HUDEP-2 (cell line): ENCODE measurements at regions not wholly inside any gene's neighbourhood (a gene's known extent, or its start where the extent isn't known, plus 50 kb on each side); places are given as distances from the start of the nearest gene placed in this dataset.
"Not testable (repeated sequence)": the region's sequence is repeated elsewhere in the genome, so short reads cannot be mapped to it uniquely, and the experiment has no call there.

Source experiments
- DNase-seq, 76 experiments: peaks; one replicate each; lab custom pipeline; 2025; ENCODE audit not compliant: unreplicated experiment in 76 of 76; lab: John Stamatoyannopoulos, UW

- not testable (repeated sequence) for DNase-seq
These were observed 473.3 kb downstream of the SPATA31A6 start for GRCh38 chr9:42656789-42657188.

GRCh38 chr9:42657496-42657895 lies 474.0 kb downstream of the SPATA31A6 start:
- DNase-seq = not testable (repeated sequence)

- not testable (repeated sequence) for DNase-seq
These were observed 513.7 kb downstream of the SPATA31A6 start for GRCh38 chr9:42697146-42697545.

- not testable (repeated sequence) for DNase-seq
These were observed 519.4 kb downstream of the SPATA31A6 start for GRCh38 chr9:42702890-42703289.

GRCh38 chr9:42724841-42725835 lies 541.7 kb downstream of the SPATA31A6 start:
- peak in 5 of 76 experiments; percentile 5 to 26 (median 19) for DNase-seq

GRCh38 chr9:42743030-42743814 lies 559.8 kb downstream of the SPATA31A6 start:
- peak in 65 of 76 experiments; percentile 2 to 71 (median 41) for DNase-seq

GRCh38 chr9:42757251-42757650 lies 573.8 kb downstream of the SPATA31A6 start:
- not testable (repeated sequence) for DNase-seq

- DNase-seq = peak in 2 of 76 experiments; percentile 3 to 8
These were observed 575.9 kb downstream of the SPATA31A6 start for GRCh38 chr9:42759320-42759719.

- peak in 1 of 76 experiments; percentile 0 for DNase-seq
These were observed 598.7 kb downstream of the SPATA31A6 start for GRCh38 chr9:42782201-42782600.

GRCh38 chr9:42792725-42793124 lies 609.3 kb downstream of the SPATA31A6 start:
- not testable (repeated sequence) for DNase-seq

GRCh38 chr9:42798571-42798970 lies 615.1 kb downstream of the SPATA31A6 start:
- DNase-seq = peak in 3 of 76 experiments; percentile 0 to 2 (median 0)

- not testable (repeated sequence) for DNase-seq
These were observed 619.3 kb downstream of the SPATA31A6 start for GRCh38 chr9:42802716-42803115.

GRCh38 chr9:42806674-42807073 lies 623.2 kb downstream of the SPATA31A6 start:
- not testable (repeated sequence) for DNase-seq

- not testable (repeated sequence) for DNase-seq
These were observed 638.0 kb downstream of the SPATA31A6 start for GRCh38 chr9:42821468-42821867.

- DNase-seq = not testable (repeated sequence)
These were observed 664.7 kb downstream of the SPATA31A6 start for GRCh38 chr9:42848156-42848555.

- DNase-seq = not testable (repeated sequence)
These were observed 667.6 kb downstream of the SPATA31A6 start for GRCh38 chr9:42850896-42851693.

- not testable (repeated sequence) for DNase-seq
These were observed 668.2 kb downstream of the SPATA31A6 start for GRCh38 chr9:42851701-42852100.

GRCh38 chr9:42852133-42852930 lies 668.9 kb downstream of the SPATA31A6 start:
- DNase-seq = peak in 72 of 76 experiments; percentile 13 to 85 (median 65)

GRCh38 chr9:42860133-42860532 lies 676.7 kb downstream of the SPATA31A6 start:
- not testable (repeated sequence) for DNase-seq
